K562 (cell line): ENCODE measurements at regions not wholly inside any gene's neighbourhood (a gene's known extent, or its start where the extent isn't known, plus 50 kb on each side); places are given as distances from the start of the nearest gene placed in this dataset.

Experiments used
- BACH1 ChIP-seq: fragments of 200-800 bp; sonication (Bioruptor generic); IDR thresholded peaks from 2 replicates; pipeline ENCODE4 v1.6.1; 2016; ENCODE audit warnings: missing genetic modification characterization, missing compliant biosample characterization
- CXXC5 ChIP-seq: fragments of 250-450 bp; sonication (Bioruptor Pico); IDR thresholded peaks from 2 replicates; pipeline ENCODE4 v1.8.0; 2022; ENCODE audit warnings: inconsistent platforms, mild to moderate bottlenecking, moderate library complexity
- EZH2 ChIP-seq: IDR thresholded peaks from 2 replicates; pipeline ENCODE4 v1.6.1; 2012; ENCODE audit warnings: low read depth, mild to moderate bottlenecking, inconsistent platforms, low read length, borderline replicate concordance
- GABPB2 ChIP-seq: fragments of 250-450 bp; sonication (Bioruptor Pico); conservative IDR thresholded peaks from 2 replicates; pipeline ENCODE4 v1.5.1; 2021; ENCODE audit warnings: mild to moderate bottlenecking
- MTF1 ChIP-seq: fragments of 250-450 bp; sonication (Bioruptor Pico); IDR thresholded peaks from 2 replicates; pipeline ENCODE4 v1.9.0; 2021; ENCODE audit warnings: moderate library complexity, mild to moderate bottlenecking, inconsistent platforms, borderline replicate concordance
- NEUROD1 ChIP-seq: fragments of 150-350 bp; IDR thresholded peaks from 2 replicates; pipeline ENCODE4 v1.6.1; 2014; ENCODE audit warnings: borderline replicate concordance, low read length, low read depth; ENCODE audit not compliant: partially characterized antibody
- NR1H2 ChIP-seq: sonication (generic); formaldehyde crosslinking; IDR thresholded peaks from 2 replicates; pipeline ENCODE4 v1.4.0; 2020; ENCODE audit warnings: mild to moderate bottlenecking, missing genetic modification reagents
- PCBP2 ChIP-seq: fragments of 200-400 bp; formaldehyde crosslinking; IDR thresholded peaks from 2 replicates; pipeline ENCODE4 v1.6.1; 2018; ENCODE audit warnings: low read length, low read depth, mild to moderate bottlenecking, moderate library complexity; ENCODE audit not compliant: poor library complexity, severe bottlenecking
- RBM25 ChIP-seq: fragments of 200-400 bp; formaldehyde crosslinking; IDR thresholded peaks from 2 replicates; pipeline ENCODE4 v1.6.1; 2018; ENCODE audit warnings: low read length, low read depth, moderate library complexity; ENCODE audit not compliant: severe bottlenecking
- TEAD4 ChIP-seq, 2 experiments: sonication (generic) in 1 of 2; formaldehyde crosslinking in 1 of 2; IDR thresholded peaks; 2 replicates each; pipeline versions ENCODE4 v1.6.1 to v1.8.0; 2012 to 2022; ENCODE audit warnings: borderline replicate concordance in 1 of 2, inconsistent platforms in 1 of 2, low read length in 1 of 2, mild to moderate bottlenecking in 1 of 2, missing genetic modification reagents in 1 of 2
- ZNF274 ChIP-seq: IDR thresholded peaks from 2 replicates; pipeline ENCODE4 v1.6.1; 2011; ENCODE audit warnings: low read depth, mild to moderate bottlenecking, low read length, moderate library complexity, borderline replicate concordance
- ZNF586 ChIP-seq: fragments of 450-650 bp; formaldehyde crosslinking; conservative IDR thresholded peaks from 2 replicates; pipeline ENCODE4 v1.4.0; 2020; ENCODE audit warnings: mild to moderate bottlenecking, moderate library complexity
- TF ChIP-seq, protein P1 (sequence below): sonication (generic); formaldehyde crosslinking; IDR thresholded peaks from 2 replicates; pipeline ENCODE4 v1.8.0; 2023; ENCODE audit warnings: mild to moderate bottlenecking, missing genetic modification reagents
- TF ChIP-seq, protein P2 (sequence below), 2 experiments: fragments of 450-650 bp in 1 of 2; sonication (generic) in 1 of 2; formaldehyde crosslinking in 1 of 2; IDR thresholded peaks in 1 of 2; conservative IDR thresholded peaks in 1 of 2; 2 replicates each; pipeline versions ENCODE4 v1.6.1 to v1.8.1; 2016 to 2023; ENCODE audit warnings: mild to moderate bottlenecking in 2 of 2, moderate library complexity in 2 of 2, inconsistent platforms in 1 of 2, missing genetic modification reagents in 1 of 2
- TF ChIP-seq, protein P3 (sequence below): sonication (generic); formaldehyde crosslinking; IDR thresholded peaks from 2 replicates; pipeline ENCODE4 v1.9.0; 2022; ENCODE audit warnings: mild to moderate bottlenecking, missing genetic modification reagents
- TF ChIP-seq, protein P4 (sequence below): fragments of 450-650 bp; IDR thresholded peaks from 2 replicates; pipeline ENCODE4 v1.6.1; 2016; ENCODE audit warnings: low read depth

DNA sequence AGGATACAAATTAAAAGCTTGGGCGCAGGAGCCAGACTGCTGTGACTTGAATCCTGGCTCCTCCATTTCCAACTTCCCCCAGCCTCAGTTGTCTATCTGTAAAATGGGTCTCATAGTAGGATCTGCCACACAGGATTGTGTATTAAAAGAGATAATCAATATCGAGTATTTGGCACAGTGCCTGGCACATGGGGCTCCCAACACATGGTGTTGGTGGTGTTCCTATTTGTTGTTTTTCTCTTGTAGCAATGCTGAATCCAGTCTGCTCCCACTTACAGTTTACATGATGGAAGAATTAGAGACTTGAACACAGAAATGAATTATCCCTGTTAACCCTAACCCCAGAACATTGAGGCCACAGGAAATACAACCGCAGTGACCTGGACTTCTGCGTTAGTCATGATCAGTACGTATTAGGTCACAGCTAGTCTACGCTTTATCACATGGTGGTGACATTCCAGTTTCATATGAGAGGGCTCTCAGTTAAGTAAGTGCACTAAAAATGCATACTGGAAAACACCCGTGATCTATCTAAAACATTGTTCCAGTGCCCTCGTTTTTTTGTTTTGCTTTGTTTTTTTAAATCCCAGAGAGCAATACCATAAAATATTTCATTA lies 169.5 kb upstream of the KLF14 start (continued):
- TF ChIP-seq GABPB2 (CRISPR knock-in tag) (no peak), EZH2 (no peak), TEAD4 (IDR thresholded peaks at IDR 0.05; ENCODE audit: low read length) (peak; percentile 58; the same call in 1 of the 2 replicates), TEAD4 (CRISPR knock-in tag; IDR thresholded peaks at IDR 0.05; ENCODE audit: borderline replicate concordance) (no peak), ZNF586 (no peak), MTF1 (CRISPR knock-in tag) (no peak), CXXC5 (CRISPR knock-in tag) (peak; percentile 28; the same call in 1 of the 2 replicates), NEUROD1 (peak; percentile 40), ZNF274 (no peak), NR1H2 (CRISPR knock-in tag) (no peak), BACH1 (tag) (peak; percentile 63; the same call in 1 of the 2 replicates), PCBP2 (no peak), RBM25 (peak; percentile 98)
- TF ChIP-seq, protein P1, sequence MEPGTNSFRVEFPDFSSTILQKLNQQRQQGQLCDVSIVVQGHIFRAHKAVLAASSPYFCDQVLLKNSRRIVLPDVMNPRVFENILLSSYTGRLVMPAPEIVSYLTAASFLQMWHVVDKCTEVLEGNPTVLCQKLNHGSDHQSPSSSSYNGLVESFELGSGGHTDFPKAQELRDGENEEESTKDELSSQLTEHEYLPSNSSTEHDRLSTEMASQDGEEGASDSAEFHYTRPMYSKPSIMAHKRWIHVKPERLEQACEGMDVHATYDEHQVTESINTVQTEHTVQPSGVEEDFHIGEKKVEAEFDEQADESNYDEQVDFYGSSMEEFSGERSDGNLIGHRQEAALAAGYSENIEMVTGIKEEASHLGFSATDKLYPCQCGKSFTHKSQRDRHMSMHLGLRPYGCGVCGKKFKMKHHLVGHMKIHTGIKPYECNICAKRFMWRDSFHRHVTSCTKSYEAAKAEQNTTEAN (CRISPR knock-in tag) = no peak
- TF ChIP-seq, protein P2, sequence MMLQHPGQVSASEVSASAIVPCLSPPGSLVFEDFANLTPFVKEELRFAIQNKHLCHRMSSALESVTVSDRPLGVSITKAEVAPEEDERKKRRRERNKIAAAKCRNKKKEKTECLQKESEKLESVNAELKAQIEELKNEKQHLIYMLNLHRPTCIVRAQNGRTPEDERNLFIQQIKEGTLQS (IDR thresholded peaks at IDR 0.05) = peak; percentile 84
- TF ChIP-seq, protein P2 (CRISPR knock-in tag; conservative IDR thresholded peaks at IDR 0.05) = no peak; the same call in 1 of the 2 replicates
- TF ChIP-seq, protein P3, sequence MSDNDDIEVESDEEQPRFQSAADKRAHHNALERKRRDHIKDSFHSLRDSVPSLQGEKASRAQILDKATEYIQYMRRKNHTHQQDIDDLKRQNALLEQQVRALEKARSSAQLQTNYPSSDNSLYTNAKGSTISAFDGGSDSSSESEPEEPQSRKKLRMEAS (CRISPR knock-in tag) = no peak; the same call in 1 of the 2 replicates
- TF ChIP-seq, protein P4, sequence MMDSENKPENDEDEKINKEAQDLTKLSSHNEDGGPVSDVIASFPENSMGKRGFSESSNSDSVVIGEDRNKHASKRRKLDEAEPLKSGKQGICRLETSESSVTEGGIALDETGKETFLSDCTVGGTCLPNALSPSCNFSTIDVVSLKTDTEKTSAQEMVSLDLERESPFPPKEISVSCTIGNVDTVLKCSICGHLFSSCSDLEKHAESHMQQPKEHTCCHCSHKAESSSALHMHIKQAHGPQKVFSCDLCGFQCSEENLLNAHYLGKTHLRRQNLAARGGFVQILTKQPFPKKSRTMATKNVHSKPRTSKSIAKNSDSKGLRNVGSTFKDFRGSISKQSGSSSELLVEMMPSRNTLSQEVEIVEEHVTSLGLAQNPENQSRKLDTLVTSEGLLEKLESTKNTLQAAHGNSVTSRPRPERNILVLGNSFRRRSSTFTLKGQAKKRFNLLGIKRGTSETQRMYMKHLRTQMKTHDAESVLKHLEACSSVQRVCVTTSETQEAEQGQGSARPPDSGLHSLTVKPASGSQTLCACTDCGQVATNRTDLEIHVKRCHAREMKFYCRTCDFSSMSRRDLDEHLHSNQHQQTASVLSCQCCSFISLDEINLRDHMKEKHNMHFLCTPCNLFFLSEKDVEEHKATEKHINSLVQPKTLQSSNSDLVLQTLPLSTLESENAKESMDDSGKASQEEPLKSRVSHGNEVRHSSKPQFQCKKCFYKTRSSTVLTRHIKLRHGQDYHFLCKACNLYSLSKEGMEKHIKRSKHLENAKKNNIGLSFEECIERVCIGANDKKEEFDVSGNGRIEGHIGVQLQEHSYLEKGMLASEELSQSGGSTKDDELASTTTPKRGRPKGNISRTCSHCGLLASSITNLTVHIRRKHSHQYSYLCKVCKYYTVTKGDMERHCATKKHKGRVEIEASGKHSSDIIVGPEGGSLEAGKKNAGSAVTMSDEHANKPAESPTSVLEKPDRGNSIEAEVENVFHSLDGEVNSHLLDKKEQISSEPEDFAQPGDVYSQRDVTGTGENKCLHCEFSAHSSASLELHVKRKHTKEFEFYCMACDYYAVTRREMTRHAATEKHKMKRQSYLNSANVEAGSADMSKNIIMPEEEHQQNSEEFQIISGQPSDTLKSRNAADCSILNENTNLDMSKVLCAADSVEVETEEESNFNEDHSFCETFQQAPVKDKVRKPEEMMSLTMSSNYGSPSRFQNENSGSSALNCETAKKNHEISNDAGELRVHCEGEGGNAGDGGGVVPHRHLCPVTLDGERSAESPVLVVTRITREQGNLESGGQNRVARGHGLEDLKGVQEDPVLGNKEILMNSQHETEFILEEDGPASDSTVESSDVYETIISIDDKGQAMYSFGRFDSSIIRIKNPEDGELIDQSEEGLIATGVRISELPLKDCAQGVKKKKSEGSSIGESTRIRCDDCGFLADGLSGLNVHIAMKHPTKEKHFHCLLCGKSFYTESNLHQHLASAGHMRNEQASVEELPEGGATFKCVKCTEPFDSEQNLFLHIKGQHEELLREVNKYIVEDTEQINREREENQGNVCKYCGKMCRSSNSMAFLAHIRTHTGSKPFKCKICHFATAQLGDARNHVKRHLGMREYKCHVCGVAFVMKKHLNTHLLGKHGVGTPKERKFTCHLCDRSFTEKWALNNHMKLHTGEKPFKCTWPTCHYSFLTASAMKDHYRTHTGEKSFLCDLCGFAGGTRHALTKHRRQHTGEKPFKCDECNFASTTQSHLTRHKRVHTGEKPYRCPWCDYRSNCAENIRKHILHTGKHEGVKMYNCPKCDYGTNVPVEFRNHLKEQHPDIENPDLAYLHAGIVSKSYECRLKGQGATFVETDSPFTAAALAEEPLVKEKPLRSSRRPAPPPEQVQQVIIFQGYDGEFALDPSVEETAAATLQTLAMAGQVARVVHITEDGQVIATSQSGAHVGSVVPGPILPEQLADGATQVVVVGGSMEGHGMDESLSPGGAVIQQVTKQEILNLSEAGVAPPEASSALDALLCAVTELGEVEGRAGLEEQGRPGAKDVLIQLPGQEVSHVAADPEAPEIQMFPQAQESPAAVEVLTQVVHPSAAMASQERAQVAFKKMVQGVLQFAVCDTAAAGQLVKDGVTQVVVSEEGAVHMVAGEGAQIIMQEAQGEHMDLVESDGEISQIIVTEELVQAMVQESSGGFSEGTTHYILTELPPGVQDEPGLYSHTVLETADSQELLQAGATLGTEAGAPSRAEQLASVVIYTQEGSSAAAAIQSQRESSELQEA = no peak
